OCI-LY1 (cell line): ENCODE measurements at regions not wholly inside any gene's neighbourhood (a gene's known extent, or its start where the extent isn't known, plus 50 kb on each side); places are given as distances from the start of the nearest gene placed in this dataset.

ENCODE experiments used
- CTCF ChIP-seq: fragments of 200-600 bp; sonication (generic), shearing (Covaris generic); IDR thresholded peaks from 2 replicates; pipeline ENCODE4 v1.5.1; 2017; ENCODE audit warnings: mild to moderate bottlenecking, antibody characterized with exemption, low read length, moderate library complexity, mixed read lengths
- EZH2 ChIP-seq: fragments of 200-600 bp; sonication (generic), shearing (Covaris generic); IDR thresholded peaks from 2 replicates; pipeline ENCODE4 v1.8.0; 2017; ENCODE audit warnings: borderline replicate concordance, mixed run types, mild to moderate bottlenecking, antibody characterized with exemption, low read length, moderate library complexity, mixed read lengths

GRCh38 chrX:95330292-95330691, 1354.3 kb upstream of the DIAPH2 start:
- no peak for TF ChIP-seq CTCF
- TF ChIP-seq EZH2 = no peak
